Brain microvascular endothelial cell (primary cell): ENCODE measurements at regions not wholly inside any gene's neighbourhood (a gene's known extent, or its start where the extent isn't known, plus 50 kb on each side); places are given as distances from the start of the nearest gene placed in this dataset.
"Not testable (repeated sequence)": the region's sequence is repeated elsewhere in the genome, so short reads cannot be mapped to it uniquely, and the experiment has no call there.

ENCODE experiments used
- DNase-seq: peaks from one replicate; pipeline ENCODE4 v3.0.0-alpha.2; 2020
- H3K27ac ChIP-seq: fragments of 250-450 bp; sonication (Bioruptor Pico); 2 replicates; pipeline ENCODE4 v1.5.1; 2020; ENCODE audit warnings: mild to moderate bottlenecking, moderate library complexity
- H3K27me3 ChIP-seq: fragments of 250-450 bp; sonication (Bioruptor Pico); replicated peaks from 2 replicates; pipeline ENCODE4 v1.5.1; 2020; ENCODE audit warnings: mild to moderate bottlenecking
- H3K36me3 ChIP-seq: fragments of 250-450 bp; sonication (Bioruptor Pico); replicated peaks from 2 replicates; pipeline ENCODE4 v1.5.1; 2020; ENCODE audit warnings: mild to moderate bottlenecking
- H3K4me3 ChIP-seq: 2 replicates; pipeline ENCODE4 v1.5.1; 2011; ENCODE audit warnings: low read depth, mild to moderate bottlenecking, control low read depth, low read length, moderate library complexity
- in situ Hi-C: cut with HindIII; loops from 2 replicates; pipeline ENCODE4 v1.10.0; 2017; ENCODE audit warnings: low sequenced_read_pairs, low pct_ligation_motif_present
- TF ChIP-seq, protein P1 (sequence below): IDR thresholded peaks from 2 replicates; pipeline ENCODE4 v1.5.1; 2011; ENCODE audit warnings: low read depth, mild to moderate bottlenecking, moderate library complexity, low read length, control low read depth, inconsistent platforms; ENCODE audit errors: missing control alignments

DNA sequence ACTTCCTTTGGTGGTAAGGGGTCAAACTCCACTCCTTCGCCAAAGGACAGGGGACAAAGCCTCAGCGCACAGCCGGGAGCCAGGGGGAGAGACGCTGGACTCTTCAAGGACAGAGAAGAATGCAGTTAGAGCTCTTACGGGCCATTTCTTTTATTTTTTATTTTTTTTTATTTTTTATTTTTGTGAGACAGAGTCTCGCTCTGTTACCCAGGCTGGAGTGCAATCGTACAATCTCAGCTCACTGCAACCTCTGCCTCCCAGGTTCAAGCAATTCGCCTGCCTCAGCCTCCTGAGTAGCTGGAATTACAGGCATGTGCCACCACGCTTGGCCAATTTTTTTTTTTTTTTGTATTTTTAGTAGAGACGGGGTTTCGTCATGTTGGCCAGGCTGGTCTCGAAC is 93.2 kb upstream of the RPH3AL start, which contains the start of gene RFLNB:
Gene RFLNB (minus strand): TSS at position 101 of the 400 bp plus-strand sequence.
- H3K36me3 ChIP-seq, in situ Hi-C loops, H3K27ac ChIP-seq, H3K4me3 ChIP-seq, DNase-seq, H3K27me3 ChIP-seq: not testable (repeated sequence)

DNA sequence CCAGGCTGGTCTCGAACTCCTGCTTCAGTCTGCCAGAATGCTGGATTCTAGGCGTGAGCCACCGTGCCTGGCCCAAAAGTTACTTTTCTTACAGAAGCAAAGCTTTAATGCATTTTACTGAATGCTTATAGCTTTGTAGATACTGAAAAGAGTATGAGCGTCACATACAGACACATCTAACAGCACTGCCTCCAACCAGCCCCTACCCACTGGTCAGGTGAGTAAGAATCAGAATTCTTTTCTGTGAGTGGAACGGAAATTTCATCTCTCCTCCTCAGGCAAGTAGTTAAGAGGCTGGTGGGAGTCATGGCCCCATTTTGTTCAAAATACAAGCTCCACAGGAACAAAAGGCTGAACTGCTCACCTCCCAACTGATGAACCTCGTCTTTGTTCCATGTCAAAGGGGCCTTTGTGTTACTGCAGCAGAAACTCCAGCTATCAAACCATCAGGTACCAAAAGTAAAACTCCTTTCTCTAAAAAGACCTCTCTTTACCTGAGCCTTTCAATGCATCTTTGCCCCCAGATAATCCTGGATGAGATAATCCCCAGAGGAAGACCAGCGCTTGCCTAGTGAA is 92.4 kb upstream of the RPH3AL start:
- H3K36me3 ChIP-seq, result peaks cover 5% of the 10 kb centered on the region
- H3K27me3 ChIP-seq, result no peaks in the 10 kb centered on the region

DNA sequence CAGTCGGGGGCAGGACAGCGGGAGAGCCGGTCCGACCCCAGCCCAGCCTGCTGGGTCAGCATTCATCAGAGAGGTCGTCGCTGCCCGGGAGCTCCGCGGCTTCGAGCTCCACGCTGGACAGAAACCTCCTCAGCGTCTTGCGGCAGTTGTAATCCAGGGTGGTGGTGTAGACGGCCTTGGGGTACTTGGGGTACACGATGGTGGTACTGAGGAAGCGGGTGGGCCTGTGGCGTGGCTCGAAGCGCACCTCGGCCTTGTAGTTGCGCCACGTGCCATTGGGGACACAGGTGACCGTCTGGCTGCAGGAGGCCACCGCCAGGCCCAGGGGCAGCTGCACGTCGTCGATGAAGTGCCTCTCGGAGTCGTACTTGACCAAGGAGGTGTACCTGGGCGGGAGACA is 90.5 kb upstream of the RPH3AL start:
- TF ChIP-seq, protein P1, sequence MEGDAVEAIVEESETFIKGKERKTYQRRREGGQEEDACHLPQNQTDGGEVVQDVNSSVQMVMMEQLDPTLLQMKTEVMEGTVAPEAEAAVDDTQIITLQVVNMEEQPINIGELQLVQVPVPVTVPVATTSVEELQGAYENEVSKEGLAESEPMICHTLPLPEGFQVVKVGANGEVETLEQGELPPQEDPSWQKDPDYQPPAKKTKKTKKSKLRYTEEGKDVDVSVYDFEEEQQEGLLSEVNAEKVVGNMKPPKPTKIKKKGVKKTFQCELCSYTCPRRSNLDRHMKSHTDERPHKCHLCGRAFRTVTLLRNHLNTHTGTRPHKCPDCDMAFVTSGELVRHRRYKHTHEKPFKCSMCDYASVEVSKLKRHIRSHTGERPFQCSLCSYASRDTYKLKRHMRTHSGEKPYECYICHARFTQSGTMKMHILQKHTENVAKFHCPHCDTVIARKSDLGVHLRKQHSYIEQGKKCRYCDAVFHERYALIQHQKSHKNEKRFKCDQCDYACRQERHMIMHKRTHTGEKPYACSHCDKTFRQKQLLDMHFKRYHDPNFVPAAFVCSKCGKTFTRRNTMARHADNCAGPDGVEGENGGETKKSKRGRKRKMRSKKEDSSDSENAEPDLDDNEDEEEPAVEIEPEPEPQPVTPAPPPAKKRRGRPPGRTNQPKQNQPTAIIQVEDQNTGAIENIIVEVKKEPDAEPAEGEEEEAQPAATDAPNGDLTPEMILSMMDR, result no peak
- Histone ChIP-seq H3K27me3 (no peaks in the 10 kb centered on the region), H3K36me3 (peaks cover 5% of the 10 kb centered on the region), H3K27ac (no peak overlapping the region), H3K4me3 (no peak overlapping the region)
- DNase-seq, result no peak
- in situ Hi-C loops, result no loop called here

More for the DNA sequence above, 92.4 kb upstream of the RPH3AL start:
- TF ChIP-seq, protein P1, result no peak
- in situ Hi-C loops, result no loop called here
- Histone ChIP-seq H3K27ac (no peak overlapping the region), H3K4me3 (no peak overlapping the region)
- DNase-seq, result no peak

DNA sequence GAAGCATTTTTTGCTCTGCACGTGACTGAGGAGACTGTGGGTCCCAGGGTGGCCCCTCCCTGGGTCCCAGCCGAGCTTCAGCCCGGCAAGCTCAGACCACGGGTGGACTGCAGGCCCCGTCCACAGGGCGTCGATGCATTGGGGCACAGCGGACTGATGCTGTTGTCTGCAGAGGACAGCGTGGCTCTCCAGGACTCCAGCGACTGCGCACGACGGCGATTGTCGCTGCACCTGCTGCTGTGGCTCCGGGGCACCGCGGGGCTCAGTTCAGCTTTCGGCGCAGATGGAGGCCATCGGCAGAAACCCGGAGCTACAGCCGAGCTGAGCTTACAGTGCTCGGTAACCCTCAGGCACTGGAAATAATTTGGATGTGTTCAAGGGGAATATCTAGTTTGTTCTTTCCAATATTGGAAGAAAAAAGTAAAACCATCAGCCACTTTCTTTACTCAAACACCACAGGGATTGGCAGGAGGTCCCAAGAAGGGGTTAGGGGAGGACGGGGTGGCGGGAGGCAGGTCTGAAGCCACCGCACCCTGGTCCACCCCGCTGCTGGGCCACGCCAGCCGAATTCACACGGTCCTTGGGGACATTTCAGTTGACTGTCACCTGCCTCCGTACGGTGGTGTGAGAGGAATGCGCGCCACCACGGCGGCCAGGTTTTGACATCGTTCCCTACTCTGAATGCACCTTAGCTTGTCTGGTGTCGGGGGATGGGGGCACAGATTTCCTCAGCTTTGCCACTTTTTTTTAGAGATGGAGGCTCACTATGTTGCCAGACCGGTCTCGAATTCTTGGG is 88.7 kb upstream of the RPH3AL start:
- Histone ChIP-seq H3K27me3 (no peaks in the 10 kb centered on the region), H3K36me3 (peaks cover 5% of the 10 kb centered on the region), H3K27ac (no peak overlapping the region), H3K4me3 (no peak overlapping the region)
- in situ Hi-C loops, result no loop called here
- DNase-seq, result no peak
- TF ChIP-seq, protein P1, result no peak

DNA sequence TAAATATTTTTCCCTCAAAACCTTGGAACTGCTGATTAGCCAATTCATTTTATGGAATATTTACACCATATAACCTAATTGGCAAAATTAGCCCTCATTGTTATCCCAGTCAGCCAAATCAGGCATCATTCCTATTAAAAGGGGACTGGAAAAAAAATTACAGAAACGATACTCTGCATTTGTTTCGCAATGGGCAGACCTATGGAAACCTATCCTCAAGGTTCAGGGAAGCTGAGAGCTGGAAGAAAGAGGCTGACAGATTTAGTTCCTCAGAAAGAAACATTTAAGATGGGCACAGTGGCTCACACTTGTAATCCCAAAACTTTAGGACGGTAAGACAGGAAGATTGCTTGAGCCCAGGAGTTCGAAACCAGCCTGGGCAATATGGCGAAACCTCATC is 85.6 kb upstream of the RPH3AL start:
- Histone ChIP-seq H3K4me3 (no peak overlapping the region), H3K27me3 (no peaks in the 10 kb centered on the region), H3K36me3 (peaks cover 4% of the 10 kb centered on the region), H3K27ac (no peak overlapping the region)
- no peak for DNase-seq
- in situ Hi-C loops, result no loop called here
- TF ChIP-seq, protein P1, result no peak

DNA sequence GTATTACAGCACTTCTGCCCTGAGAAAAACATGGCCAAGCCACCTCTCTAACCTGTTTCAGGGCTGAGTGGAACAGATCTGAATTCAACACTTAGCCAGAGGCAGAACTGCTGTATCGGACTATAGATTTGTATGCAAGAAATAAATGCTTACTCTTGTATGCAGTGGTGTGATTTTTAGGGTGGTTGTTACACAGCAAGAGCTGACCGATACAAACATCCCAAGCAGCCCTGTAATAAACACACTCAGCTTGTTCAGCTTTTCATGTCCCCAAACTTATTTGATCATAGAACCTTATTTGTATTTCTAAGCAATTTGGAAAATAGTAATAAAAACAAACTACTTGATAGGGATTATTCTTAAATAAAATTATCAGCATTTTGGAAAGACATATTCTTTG is 84.9 kb upstream of the RPH3AL start:
- in situ Hi-C loops, result no loop called here
- Histone ChIP-seq H3K36me3 (no peaks in the 10 kb centered on the region), H3K27ac (no peak overlapping the region), H3K27me3 (no peaks in the 10 kb centered on the region), H3K4me3 (no peak overlapping the region)
- TF ChIP-seq, protein P1, result no peak
- no peak for DNase-seq
